Coronary artery (tissue), 2 donors: ENCODE measurements at regions not wholly inside any gene's neighbourhood (a gene's known extent, or its start where the extent isn't known, plus 50 kb on each side); places are given as distances from the start of the nearest gene placed in this dataset.

Source experiments
- DNase-seq: peaks from one replicate; pipeline ENCODE4 v3.0.0-alpha.2; 2017; ENCODE audit warnings: low spot score
- H3K27ac ChIP-seq, 2 donors: fragments of 200-600 bp; sonication (generic); one replicate each; pipeline ENCODE4 v1.5.1; 2016 to 2019
- H3K4me3 ChIP-seq: fragments of 200-600 bp; sonication (generic); 2 replicates; pipeline ENCODE4 v1.5.1; 2016; ENCODE audit warnings: mild to moderate bottlenecking, moderate library complexity
- CTCF ChIP-seq: fragments of 200-600 bp; sonication (generic); IDR thresholded peaks from one replicate; pipeline ENCODE4 v1.5.1; 2019; ENCODE audit warnings: antibody characterized with exemption

GRCh38 chr7:68238204-68238805 is 1241.7 kb downstream of the TYW1 start:
- TF ChIP-seq CTCF = no peak
- no peak for DNase-seq
- Histone ChIP-seq H3K4me3 (no peak overlapping the region), H3K27ac (no peak overlapping the region)

DNA sequence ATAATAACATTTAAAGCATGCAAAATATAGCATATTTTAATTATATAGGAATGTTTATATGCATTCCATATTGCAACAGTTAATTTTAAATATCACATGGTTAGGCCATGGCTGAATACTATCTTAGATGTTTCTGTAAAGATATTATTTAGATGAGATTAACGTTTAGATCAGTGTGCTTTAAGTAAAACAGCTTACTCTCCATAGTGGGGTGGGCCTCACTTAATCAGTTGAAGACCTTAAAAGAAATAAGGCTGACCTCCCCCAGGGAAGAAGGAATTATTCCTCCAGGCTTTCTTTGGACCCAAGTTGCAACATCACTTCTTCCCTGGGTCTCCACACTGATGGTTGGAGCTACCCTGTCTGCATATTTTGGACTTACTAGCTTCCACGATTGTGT is 1246.5 kb downstream of the TYW1 start:
- DNase-seq = no peak
- no peak for TF ChIP-seq CTCF
- Histone ChIP-seq H3K27ac (no peak overlapping the region), H3K4me3 (no peak overlapping the region)

- Histone ChIP-seq H3K27ac (no peak overlapping the region), H3K4me3 (no peak overlapping the region)
- DNase-seq = no peak
- no peak for TF ChIP-seq CTCF
Observed at GRCh38 chr7:68244389-68244788, 1247.8 kb downstream of the TYW1 start.

- no peak for TF ChIP-seq CTCF
- no peak overlapping the region for H3K4me3 ChIP-seq
- DNase-seq = no peak
- H3K27ac ChIP-seq = no peak overlapping the region
Observed at GRCh38 chr7:68245688-68246087, 1249.1 kb downstream of the TYW1 start.

DNA sequence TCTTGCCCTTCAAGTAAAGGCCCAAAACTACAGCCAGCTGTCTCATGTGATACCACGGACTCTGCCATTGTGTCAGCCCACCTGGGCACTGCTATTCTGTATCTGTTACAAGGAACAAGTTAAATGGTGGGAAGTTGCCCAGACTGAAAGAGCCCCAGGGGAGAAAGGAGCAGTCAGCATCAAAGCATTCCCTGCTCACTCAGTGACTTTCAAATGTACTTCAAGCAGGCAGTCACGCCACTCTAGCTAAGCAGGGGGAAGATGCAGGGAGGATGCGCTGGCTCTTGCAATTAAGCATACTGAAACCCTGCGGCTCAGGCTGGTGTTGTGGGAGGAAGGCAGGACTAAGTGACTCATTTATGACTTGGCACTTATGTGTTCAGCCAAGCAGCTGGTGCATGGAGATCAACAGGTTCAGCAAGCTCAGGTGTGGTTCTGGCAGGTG is 1249.6 kb downstream of the TYW1 start:
- no peak overlapping the region for H3K27ac ChIP-seq
- no peak for TF ChIP-seq CTCF
- no peak overlapping the region for H3K4me3 ChIP-seq
- DNase-seq = no peak

GRCh38 chr7:68247126-68247525 is 1250.5 kb downstream of the TYW1 start:
- no peak for DNase-seq
- TF ChIP-seq CTCF = no peak
- no peak overlapping the region for H3K4me3 ChIP-seq
- H3K27ac ChIP-seq = no peak overlapping the region

- no peak for DNase-seq
- H3K4me3 ChIP-seq = no peak overlapping the region
- TF ChIP-seq CTCF = no peak
- no peak overlapping the region for H3K27ac ChIP-seq
Observed at GRCh38 chr7:68247571-68247970, 1250.9 kb downstream of the TYW1 start.
